Keratinocyte (primary cell): ENCODE measurements at regions not wholly inside any gene's neighbourhood (a gene's known extent, or its start where the extent isn't known, plus 50 kb on each side); places are given as distances from the start of the nearest gene placed in this dataset.
A peak's percentile ranks its signal among the peaks of the same experiment; 100 is the strongest.

Experiments used
- DNase-seq: peaks from one replicate; pipeline ENCODE4 v3.0.0-alpha.2; 2011; ENCODE audit warnings: low read depth, missing footprints, low spot score
- FAIRE-seq: peaks from 2 replicates; lab custom pipeline; 2011; peaks lifted over from hg19 to GRCh38; lab: Jason Lieb, UNC
- H2AFZ ChIP-seq: 2 replicates; pipeline ENCODE4 v1.6.0; 2012; ENCODE audit warnings: low read length, control low read depth, inconsistent platforms; ENCODE audit not compliant: control insufficient read depth
- H3K27ac ChIP-seq: 2 replicates; pipeline ENCODE4 v1.5.1; 2011; ENCODE audit warnings: low read length; ENCODE audit not compliant: control insufficient read depth, insufficient read depth
- H3K27me3 ChIP-seq: 3 replicates; pipeline ENCODE4 v1.6.0; 2011; ENCODE audit warnings: low read length; ENCODE audit not compliant: control insufficient read depth, insufficient read depth; ENCODE audit errors: extremely low read depth
- H3K36me3 ChIP-seq, 2 experiments: 2 replicates in 1 of 2; 3 replicates in 1 of 2; pipeline ENCODE4 v1.5.1; 2011; ENCODE audit warnings: low read length in 2 of 2, mild to moderate bottlenecking in 1 of 2; ENCODE audit not compliant: control insufficient read depth in 2 of 2, insufficient read depth in 2 of 2; ENCODE audit errors: extremely low read depth in 1 of 2
- H3K4me1 ChIP-seq: 3 replicates; pipeline ENCODE4 v1.5.1; 2011; ENCODE audit warnings: low read length; ENCODE audit not compliant: control insufficient read depth, insufficient read depth; ENCODE audit errors: extremely low read depth
- H3K4me2 ChIP-seq: 3 replicates; pipeline ENCODE4 v1.6.0; 2011; ENCODE audit warnings: low read depth, low read length; ENCODE audit not compliant: control insufficient read depth, insufficient read depth; ENCODE audit errors: extremely low read depth
- H3K4me3 ChIP-seq, 3 experiments: fragments of 200-600 bp in 1 of 3; sonication (generic) in 1 of 3; 2 replicates in 2 of 3; 3 replicates in 1 of 3; pipeline ENCODE4 v1.5.1; 2011 to 2016; ENCODE audit warnings: low read length in 3 of 3, mild to moderate bottlenecking in 3 of 3, control low read depth in 2 of 3, inconsistent platforms in 1 of 3, low read depth in 1 of 3, mixed read lengths in 1 of 3, mixed run types in 1 of 3, moderate library complexity in 1 of 3; ENCODE audit not compliant: control insufficient read depth in 2 of 3, insufficient read depth in 2 of 3; ENCODE audit errors: extremely low read depth in 1 of 3
- H3K79me2 ChIP-seq: 2 replicates; pipeline ENCODE4 v1.6.0; 2012; ENCODE audit warnings: low read length; ENCODE audit not compliant: control insufficient read depth, insufficient read depth
- H3K9ac ChIP-seq: 3 replicates; pipeline ENCODE4 v1.6.0; 2011; ENCODE audit warnings: low read length; ENCODE audit not compliant: control insufficient read depth, insufficient read depth; ENCODE audit errors: extremely low read depth
- H3K9me1 ChIP-seq: 3 replicates; pipeline ENCODE4 v1.6.0; 2011; ENCODE audit warnings: low read length; ENCODE audit not compliant: control insufficient read depth, insufficient read depth; ENCODE audit errors: extremely low read depth
- H3K9me3 ChIP-seq: 2 replicates; pipeline ENCODE4 v1.5.1; 2012; ENCODE audit warnings: low read depth, low read length; ENCODE audit not compliant: control insufficient read depth
- H4K20me1 ChIP-seq: 3 replicates; pipeline ENCODE4 v1.6.0; 2011; ENCODE audit warnings: low read length; ENCODE audit not compliant: control insufficient read depth, insufficient read depth; ENCODE audit errors: extremely low read depth
- EZH2 ChIP-seq: IDR thresholded peaks from one replicate; pipeline ENCODE4 v1.6.1; 2012; ENCODE audit warnings: inconsistent platforms, mild to moderate bottlenecking, low read length, moderate library complexity
- dilution Hi-C: fragments of 300-500 bp; cut with MboI; formaldehyde crosslinking; loops from one replicate; pipeline ENCODE4 v1.7.0; 2020; ENCODE audit warnings: low sequenced_read_pairs; ENCODE audit not compliant: extremely low pct_ligation_motif_present
- TF ChIP-seq, protein P1 (sequence below), 3 experiments: IDR thresholded peaks in 1 of 3; conservative IDR thresholded peaks in 1 of 3; optimal IDR thresholded peaks in 1 of 3; 2 replicates in 2 of 3; 3 replicates in 1 of 3; pipeline versions ENCODE3 to v1.5.1; 2011; ENCODE audit warnings: low read length in 3 of 3, mild to moderate bottlenecking in 3 of 3, moderate library complexity in 2 of 3, control low read depth in 1 of 3, inconsistent platforms in 1 of 3; ENCODE audit not compliant: insufficient read depth in 2 of 3; ENCODE audit errors: extremely low read depth in 1 of 3

DNA sequence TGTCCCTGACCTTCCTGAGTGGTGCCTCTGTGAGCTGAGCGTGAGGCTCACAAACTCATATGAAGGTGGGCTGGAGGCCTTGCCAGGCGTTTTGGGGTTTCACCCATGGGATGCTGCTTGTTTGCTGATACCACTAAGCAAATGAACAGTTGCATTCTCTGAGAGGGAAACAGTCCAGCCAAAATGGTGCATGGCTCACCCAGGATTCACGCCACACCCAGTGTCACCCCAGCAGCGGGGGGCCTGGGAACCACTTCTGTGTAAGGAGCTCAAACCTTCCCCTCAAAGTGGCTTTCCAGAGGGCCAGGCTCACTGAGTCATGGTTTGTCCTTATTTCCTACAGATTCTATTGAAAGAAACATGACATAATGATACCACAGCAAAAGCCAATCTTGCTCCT lies 928.1 kb downstream of the TBC1D22A start:
- no peaks in the 10 kb centered on the region for H3K9me3 ChIP-seq
- H3K4me1 ChIP-seq: peaks cover 15% of the 10 kb centered on the region
- H4K20me1 ChIP-seq: no peaks in the 10 kb centered on the region
- H3K9me1 ChIP-seq: no peaks in the 10 kb centered on the region
- H3K27me3 ChIP-seq: no peaks in the 10 kb centered on the region
- peak overlapping the region; percentile 72 for H3K4me2 ChIP-seq
- no peak overlapping the region for H2AFZ ChIP-seq
- H3K27ac ChIP-seq: no peak overlapping the region
- no peak for DNase-seq
- dilution Hi-C loops: no loop called here
- H3K36me3 ChIP-seq: peaks cover 0 to 20% of the 10 kb centered on the region in 2 experiments
- no peak overlapping the region for H3K4me3 ChIP-seq
- no peak overlapping the region for H3K9ac ChIP-seq
- no peaks in the 10 kb centered on the region for H3K79me2 ChIP-seq
- TF ChIP-seq, protein P1, sequence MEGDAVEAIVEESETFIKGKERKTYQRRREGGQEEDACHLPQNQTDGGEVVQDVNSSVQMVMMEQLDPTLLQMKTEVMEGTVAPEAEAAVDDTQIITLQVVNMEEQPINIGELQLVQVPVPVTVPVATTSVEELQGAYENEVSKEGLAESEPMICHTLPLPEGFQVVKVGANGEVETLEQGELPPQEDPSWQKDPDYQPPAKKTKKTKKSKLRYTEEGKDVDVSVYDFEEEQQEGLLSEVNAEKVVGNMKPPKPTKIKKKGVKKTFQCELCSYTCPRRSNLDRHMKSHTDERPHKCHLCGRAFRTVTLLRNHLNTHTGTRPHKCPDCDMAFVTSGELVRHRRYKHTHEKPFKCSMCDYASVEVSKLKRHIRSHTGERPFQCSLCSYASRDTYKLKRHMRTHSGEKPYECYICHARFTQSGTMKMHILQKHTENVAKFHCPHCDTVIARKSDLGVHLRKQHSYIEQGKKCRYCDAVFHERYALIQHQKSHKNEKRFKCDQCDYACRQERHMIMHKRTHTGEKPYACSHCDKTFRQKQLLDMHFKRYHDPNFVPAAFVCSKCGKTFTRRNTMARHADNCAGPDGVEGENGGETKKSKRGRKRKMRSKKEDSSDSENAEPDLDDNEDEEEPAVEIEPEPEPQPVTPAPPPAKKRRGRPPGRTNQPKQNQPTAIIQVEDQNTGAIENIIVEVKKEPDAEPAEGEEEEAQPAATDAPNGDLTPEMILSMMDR (optimal IDR thresholded peaks at IDR 0.05 in 1 of 3, IDR thresholded peaks at IDR 0.05 in 1 of 3, conservative IDR thresholded peaks at IDR 0.05 in 1 of 3; ENCODE audit: extremely low read depth in 1 of 3, insufficient read depth in 2 of 3, low read length in 3 of 3): no peak
- TF ChIP-seq EZH2: no peak
- FAIRE-seq: no peak

DNA sequence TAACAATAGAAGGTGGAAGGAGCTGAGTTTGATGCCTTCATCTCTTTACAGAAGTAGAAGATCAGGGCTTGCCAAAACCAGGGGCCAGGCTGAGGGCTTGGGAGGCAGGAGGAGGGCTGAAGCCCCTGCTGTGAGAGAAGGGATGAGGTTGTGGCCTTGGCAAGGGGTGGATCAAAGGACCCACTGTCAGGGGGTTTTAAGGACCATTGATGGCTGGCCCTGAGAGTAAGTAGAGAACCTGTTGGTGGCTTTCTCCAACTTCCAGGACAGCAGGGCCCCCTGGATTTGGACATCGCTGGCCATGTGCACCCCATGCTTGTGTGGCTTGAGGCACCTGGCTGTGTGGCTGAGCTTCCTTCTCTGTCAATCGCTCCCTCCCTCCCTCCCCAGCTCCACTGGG lies 927.7 kb downstream of the TBC1D22A start:
- Histone ChIP-seq H3K4me3 (no peak overlapping the region), H3K79me2 (no peaks in the 10 kb centered on the region), H3K4me2 (no peak overlapping the region), H2AFZ (no peak overlapping the region), H3K9me3 (no peaks in the 10 kb centered on the region), H3K4me1 (peaks cover 15% of the 10 kb centered on the region), H3K9me1 (no peaks in the 10 kb centered on the region), H3K36me3 (peaks cover 0 to 22% of the 10 kb centered on the region in 2 experiments), H3K27me3 (no peaks in the 10 kb centered on the region), H3K27ac (no peak overlapping the region), H4K20me1 (no peaks in the 10 kb centered on the region), H3K9ac (no peak overlapping the region)
- dilution Hi-C loops: no loop called here
- FAIRE-seq (no peak), DNase-seq (no peak)
- TF ChIP-seq EZH2: no peak
- TF ChIP-seq, protein P1 (optimal IDR thresholded peaks at IDR 0.05 in 1 of 3, IDR thresholded peaks at IDR 0.05 in 1 of 3, conservative IDR thresholded peaks at IDR 0.05 in 1 of 3; ENCODE audit: extremely low read depth in 1 of 3, insufficient read depth in 2 of 3, low read length in 3 of 3): no peak
